HG03457 (cell line): ENCODE measurements at regions not wholly inside any gene's neighbourhood (a gene's known extent, or its start where the extent isn't known, plus 50 kb on each side); places are given as distances from the start of the nearest gene placed in this dataset.

Experiments used
- ATAC-seq: cut with Tn5 transposase; IDR thresholded peaks from one replicate; pipeline ENCODE4 v1.9.1; 2021; ENCODE audit warnings: moderate number of reproducible peaks; ENCODE audit not compliant: unreplicated experiment

- ATAC-seq = no peak
Observed at GRCh38 chr3:72496051-72496670, 352.1 kb downstream of the SHQ1 start.

GRCh38 chr3:72494626-72495025 lies 353.6 kb downstream of the SHQ1 start:
- ATAC-seq = no peak

GRCh38 chr3:72494130-72494529 lies 354.1 kb downstream of the SHQ1 start:
- no peak for ATAC-seq

GRCh38 chr3:72492240-72492639 lies 356.0 kb downstream of the SHQ1 start:
- no peak for ATAC-seq

GRCh38 chr3:72490688-72491435 lies 357.4 kb downstream of the SHQ1 start:
- ATAC-seq = no peak

GRCh38 chr3:72489901-72490300 lies 358.3 kb downstream of the SHQ1 start:
- ATAC-seq = no peak

- no peak for ATAC-seq
Observed at GRCh38 chr3:72488738-72489035, 359.6 kb downstream of the SHQ1 start.

- ATAC-seq = no peak
Observed at GRCh38 chr3:72487946-72488737, 360.1 kb downstream of the SHQ1 start.

GRCh38 chr3:72487078-72487765 lies 361.0 kb downstream of the SHQ1 start:
- ATAC-seq = no peak

- ATAC-seq = no peak
Observed at GRCh38 chr3:72485641-72486040, 362.6 kb downstream of the SHQ1 start.

- no peak for ATAC-seq
Observed at GRCh38 chr3:72483554-72484104, 364.6 kb downstream of the SHQ1 start.

GRCh38 chr3:72482589-72483321 lies 365.5 kb downstream of the SHQ1 start:
- no peak for ATAC-seq

GRCh38 chr3:72481542-72481941 lies 366.7 kb downstream of the SHQ1 start:
- no peak for ATAC-seq

GRCh38 chr3:72480366-72480765 lies 367.9 kb downstream of the SHQ1 start:
- ATAC-seq = no peak

GRCh38 chr3:72479651-72480215 lies 368.5 kb downstream of the SHQ1 start:
- no peak for ATAC-seq

GRCh38 chr3:72476139-72476483 lies 372.1 kb downstream of the SHQ1 start:
- no peak for ATAC-seq

GRCh38 chr3:72475258-72476138 lies 372.7 kb downstream of the SHQ1 start:
- ATAC-seq = no peak

- no peak for ATAC-seq
Observed at GRCh38 chr3:72474775-72475174, 373.5 kb downstream of the SHQ1 start.

- ATAC-seq = peak; percentile 83
Observed at GRCh38 chr3:72473156-72473555, 375.1 kb downstream of the SHQ1 start.
